HFFc6 (cell line): ENCODE measurements at regions not wholly inside any gene's neighbourhood (a gene's known extent, or its start where the extent isn't known, plus 50 kb on each side); places are given as distances from the start of the nearest gene placed in this dataset.

Experiments used
- DNase-seq: peaks from one replicate; pipeline ENCODE4 v3.0.0-alpha.2; 2018
- H3K27ac Mint-ChIP-seq: 2 replicates; pipeline ENCODE4 v1.8.0; 2020; ENCODE audit warnings: mild to moderate bottlenecking, mixed read lengths
- H3K27me3 Mint-ChIP-seq: 2 replicates; pipeline ENCODE4 v1.8.0; 2021; ENCODE audit warnings: mild to moderate bottlenecking, moderate library complexity, mixed read lengths; ENCODE audit not compliant: insufficient read depth
- H3K36me3 Mint-ChIP-seq: 2 replicates; pipeline ENCODE4 v1.8.0; 2021; ENCODE audit warnings: low read depth, mixed read lengths
- H3K4me1 Mint-ChIP-seq: 2 replicates; pipeline ENCODE4 v1.8.0; 2020; ENCODE audit warnings: low read depth, mixed read lengths
- H3K4me3 Mint-ChIP-seq: 2 replicates; pipeline ENCODE4 v1.8.0; 2020; ENCODE audit warnings: mild to moderate bottlenecking, moderate library complexity, mixed read lengths
- H3K9me3 Mint-ChIP-seq: 2 replicates; pipeline ENCODE4 v1.8.0; 2020; ENCODE audit warnings: mild to moderate bottlenecking, mixed read lengths
- CTCF ChIP-seq: fragments of 200-600 bp; sonication (generic); IDR thresholded peaks from 2 replicates; pipeline ENCODE4 v1.5.0; 2021; ENCODE audit warnings: antibody characterized with exemption, mild to moderate bottlenecking

GRCh38 chr3:18775501-18775900, 350.4 kb upstream of the SATB1 start:
- Mint-ChIP-seq H3K27ac (no peak overlapping the region), H3K4me3 (no peak overlapping the region), H3K9me3 (peaks cover 23% of the 10 kb centered on the region), H3K36me3 (no peaks in the 10 kb centered on the region), H3K27me3 (no peaks in the 10 kb centered on the region), H3K4me1 (no peaks in the 10 kb centered on the region)
- no peak for TF ChIP-seq CTCF
- DNase-seq, result no peak

GRCh38 chr3:18774319-18775088, 349.4 kb upstream of the SATB1 start:
- no peak overlapping the region for H3K27ac Mint-ChIP-seq
- no peaks in the 10 kb centered on the region for H3K27me3 Mint-ChIP-seq
- no peak for TF ChIP-seq CTCF
- H3K9me3 Mint-ChIP-seq, result peaks cover 24% of the 10 kb centered on the region
- H3K4me3 Mint-ChIP-seq, result no peak overlapping the region
- H3K36me3 Mint-ChIP-seq, result no peaks in the 10 kb centered on the region
- no peaks in the 10 kb centered on the region for H3K4me1 Mint-ChIP-seq
- DNase-seq, result no peak

- no peak for TF ChIP-seq CTCF
- no peak overlapping the region for H3K27ac Mint-ChIP-seq
- no peaks in the 10 kb centered on the region for H3K36me3 Mint-ChIP-seq
- no peaks in the 10 kb centered on the region for H3K4me1 Mint-ChIP-seq
- H3K27me3 Mint-ChIP-seq, result no peaks in the 10 kb centered on the region
- no peak for DNase-seq
- peaks cover 33% of the 10 kb centered on the region for H3K9me3 Mint-ChIP-seq
- no peak overlapping the region for H3K4me3 Mint-ChIP-seq
Measured at GRCh38 chr3:18772699-18773305, 347.7 kb upstream of the SATB1 start.

- Mint-ChIP-seq H3K4me3 (no peak overlapping the region), H3K4me1 (no peaks in the 10 kb centered on the region), H3K27me3 (no peaks in the 10 kb centered on the region), H3K36me3 (no peaks in the 10 kb centered on the region), H3K9me3 (peaks cover 35% of the 10 kb centered on the region), H3K27ac (no peak overlapping the region)
- no peak for DNase-seq
- TF ChIP-seq CTCF, result no peak
Measured at GRCh38 chr3:18771931-18772330, 346.8 kb upstream of the SATB1 start.

- no peak overlapping the region for H3K4me3 Mint-ChIP-seq
Measured at GRCh38 chr3:18770800-18771199, 345.7 kb upstream of the SATB1 start.

More at GRCh38 chr3:18770800-18771199, 345.7 kb upstream of the SATB1 start:
- Mint-ChIP-seq H3K9me3 (peaks cover 38% of the 10 kb centered on the region), H3K36me3 (no peaks in the 10 kb centered on the region), H3K27me3 (no peaks in the 10 kb centered on the region), H3K27ac (no peak overlapping the region), H3K4me1 (no peaks in the 10 kb centered on the region)
- no peak for DNase-seq
- no peak for TF ChIP-seq CTCF
